GM18861 (cell line): ENCODE measurements at regions not wholly inside any gene's neighbourhood (a gene's known extent, or its start where the extent isn't known, plus 50 kb on each side); places are given as distances from the start of the nearest gene placed in this dataset.
"Not testable (repeated sequence)": the region's sequence is repeated elsewhere in the genome, so short reads cannot be mapped to it uniquely, and the experiment has no call there.

Experiments used
- ATAC-seq: cut with Tn5 transposase; IDR thresholded peaks from one replicate; pipeline ENCODE4 v1.9.1; 2021; ENCODE audit not compliant: unreplicated experiment

- no peak for ATAC-seq
These were observed 89.1 kb downstream of the ACTL7B start for GRCh38 chr9:108766626-108767161.

- no peak for ATAC-seq
These were observed 90.5 kb downstream of the ACTL7B start for GRCh38 chr9:108765265-108765664.

- no peak for ATAC-seq
These were observed 93.3 kb downstream of the ACTL7B start for GRCh38 chr9:108762348-108763055.

DNA sequence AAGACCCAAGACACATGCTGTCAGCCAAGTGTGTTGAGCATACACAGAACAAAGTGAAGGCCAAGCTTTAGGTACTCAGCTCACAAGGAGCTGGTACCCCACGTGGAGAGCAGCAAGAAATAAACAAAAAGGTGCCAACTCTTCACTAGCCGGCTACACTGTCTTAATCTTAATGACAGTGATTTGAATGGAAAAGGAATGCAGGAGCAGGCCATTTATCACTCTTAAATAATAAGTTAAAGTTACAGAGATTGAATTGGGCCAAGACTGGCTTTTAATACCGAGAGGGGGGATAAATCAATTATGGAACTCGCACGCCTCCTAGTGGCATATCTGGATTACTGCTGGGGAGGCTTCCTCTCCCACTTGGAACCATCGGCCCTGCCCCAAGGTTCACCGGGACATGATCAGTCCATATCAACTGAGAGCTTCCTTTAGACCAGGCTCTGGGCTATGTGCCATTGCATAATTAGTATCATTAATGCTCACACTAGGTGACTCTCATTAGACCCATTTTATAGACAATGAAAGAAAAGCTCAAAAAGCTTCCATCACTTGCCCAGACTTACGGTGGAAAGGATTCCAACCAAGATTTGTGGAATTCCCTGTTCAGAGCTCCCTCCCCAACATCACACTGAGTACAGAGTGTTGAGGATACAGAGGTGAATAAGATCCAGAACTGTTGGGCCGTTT is 94.0 kb downstream of the ACTL7B start:
- ATAC-seq: peak; percentile 54

DNA sequence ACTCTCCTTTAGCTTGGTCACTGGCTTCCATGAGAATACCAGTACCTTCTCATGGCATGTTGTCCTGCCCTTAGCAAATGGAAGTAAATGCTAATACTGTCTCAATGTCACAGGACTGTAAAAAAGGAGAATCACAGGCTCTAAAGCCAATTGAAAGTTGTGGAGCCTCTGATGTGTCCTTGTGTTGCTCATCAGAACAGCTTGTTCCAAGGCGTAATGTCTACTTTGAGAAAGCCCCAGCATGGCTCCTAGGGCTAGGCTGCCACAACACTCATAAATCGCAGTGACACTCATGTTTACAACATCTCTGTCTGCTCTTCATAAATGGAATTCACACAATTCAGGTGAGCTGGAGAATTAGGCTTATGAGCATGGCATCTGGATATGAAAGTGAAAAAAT is 94.9 kb downstream of the ACTL7B start:
- ATAC-seq: no peak

DNA sequence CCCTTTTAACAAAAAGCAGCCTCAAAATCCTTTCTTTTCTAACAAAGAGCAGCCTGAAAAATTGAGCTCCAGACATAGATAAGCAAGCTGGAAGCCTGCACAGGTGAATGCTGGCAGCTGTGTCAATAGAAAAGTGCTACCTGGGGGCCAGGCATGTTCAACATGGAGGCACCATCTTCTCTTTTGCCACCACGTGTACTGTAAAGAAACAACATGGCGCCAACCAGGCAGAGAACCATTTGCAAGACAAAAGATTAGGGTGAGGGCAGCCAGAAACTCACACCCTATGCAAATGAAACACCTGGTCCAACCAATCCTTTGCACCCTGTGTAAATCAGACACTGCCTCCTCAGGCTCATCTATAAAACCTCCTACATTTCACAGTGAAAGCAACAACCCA is 96.0 kb downstream of the ACTL7B start:
- no peak for ATAC-seq

GRCh38 chr9:108759399-108759798 is 96.4 kb downstream of the ACTL7B start:
- ATAC-seq: no peak

GRCh38 chr9:108756746-108757490 is 98.9 kb downstream of the ACTL7B start:
- ATAC-seq: no peak

DNA sequence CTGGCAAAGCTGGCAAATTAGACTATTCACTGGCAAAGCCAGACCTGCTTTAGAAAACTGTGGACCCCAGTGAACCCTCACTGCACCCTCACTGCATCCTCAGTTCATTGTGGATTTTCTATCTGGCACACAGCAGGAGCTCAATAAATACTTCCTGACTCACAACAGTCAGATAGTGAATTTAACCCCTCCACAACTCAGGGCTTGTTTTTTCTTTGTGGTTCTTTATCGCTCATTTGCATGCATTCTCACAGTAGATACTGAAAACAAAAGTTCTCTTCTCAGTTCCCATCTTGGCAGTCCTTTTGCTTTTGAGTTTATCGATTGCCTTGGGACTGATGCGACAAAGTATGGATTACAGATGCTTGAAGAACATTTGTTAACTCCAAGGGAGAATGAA is 99.8 kb downstream of the ACTL7B start:
- ATAC-seq: no peak

DNA sequence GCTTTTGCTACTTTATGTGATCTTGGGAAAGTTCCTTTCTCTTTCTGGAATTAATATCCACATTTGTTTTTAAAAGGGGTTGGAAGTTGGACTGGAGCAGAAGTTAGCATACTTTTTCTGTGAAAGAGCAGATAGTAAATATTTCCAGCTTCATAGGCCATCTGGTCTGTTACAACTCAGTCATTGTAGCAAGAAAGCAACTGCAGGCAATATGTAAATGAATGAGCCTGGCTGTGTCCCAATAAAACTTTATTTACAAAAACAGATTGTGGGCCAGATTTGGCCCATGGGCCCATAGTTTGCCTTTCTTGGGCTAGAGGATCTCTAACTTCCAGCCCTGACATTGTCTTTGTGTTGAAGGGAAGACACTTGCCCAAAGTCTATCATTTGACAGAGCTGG is 104.4 kb downstream of the ACTL7B start:
- ATAC-seq: no peak

DNA sequence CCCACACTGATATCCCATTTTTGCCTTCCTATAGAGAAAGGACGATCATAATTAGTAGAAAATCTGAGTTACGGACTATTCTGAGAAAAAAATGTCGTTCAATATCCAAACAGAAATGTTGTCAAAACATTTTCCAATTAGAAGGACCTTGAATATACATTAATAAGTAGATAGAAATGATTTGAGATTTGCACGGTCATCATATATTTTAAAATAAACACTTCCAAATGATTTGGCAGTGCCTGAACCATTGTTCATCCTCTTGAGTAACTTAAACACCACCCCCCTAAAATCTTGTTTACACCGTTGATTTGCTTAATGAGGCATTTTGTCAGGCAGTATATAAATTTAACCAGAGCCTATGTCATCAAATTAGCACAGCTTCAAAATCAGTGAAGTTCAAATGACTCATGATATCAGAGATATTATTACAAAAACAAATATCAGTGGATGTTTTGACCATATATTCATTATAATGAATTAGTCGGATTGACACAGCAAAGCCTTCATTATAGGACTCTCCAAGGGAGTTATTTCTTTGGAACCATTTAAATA is 105.0 kb downstream of the ACTL7B start:
- ATAC-seq: no peak

- no peak for ATAC-seq
These were observed 107.0 kb downstream of the ACTL7B start for GRCh38 chr9:108748776-108749175.

DNA sequence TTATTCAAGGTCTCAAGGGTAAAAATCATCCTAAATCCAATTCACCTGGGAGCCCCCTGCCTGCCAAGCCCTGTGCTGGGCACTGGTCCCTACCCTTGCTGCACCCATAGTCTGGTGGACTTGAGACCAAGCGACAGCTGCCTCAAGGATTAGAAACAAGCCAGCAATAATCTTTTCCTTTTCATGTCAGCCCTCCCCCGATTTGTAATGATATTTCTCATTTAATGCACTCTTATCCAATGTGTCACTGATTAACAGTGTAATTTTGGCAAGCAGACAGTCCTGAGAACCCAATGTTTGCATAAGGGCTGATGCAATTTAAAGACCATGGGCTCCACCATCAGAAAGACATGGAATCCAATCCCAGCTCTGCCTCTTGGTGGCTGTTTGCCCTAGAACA is 108.9 kb downstream of the ACTL7B start:
- no peak for ATAC-seq

- ATAC-seq: no peak
These were observed 109.8 kb downstream of the ACTL7B start for GRCh38 chr9:108746001-108746400.

DNA sequence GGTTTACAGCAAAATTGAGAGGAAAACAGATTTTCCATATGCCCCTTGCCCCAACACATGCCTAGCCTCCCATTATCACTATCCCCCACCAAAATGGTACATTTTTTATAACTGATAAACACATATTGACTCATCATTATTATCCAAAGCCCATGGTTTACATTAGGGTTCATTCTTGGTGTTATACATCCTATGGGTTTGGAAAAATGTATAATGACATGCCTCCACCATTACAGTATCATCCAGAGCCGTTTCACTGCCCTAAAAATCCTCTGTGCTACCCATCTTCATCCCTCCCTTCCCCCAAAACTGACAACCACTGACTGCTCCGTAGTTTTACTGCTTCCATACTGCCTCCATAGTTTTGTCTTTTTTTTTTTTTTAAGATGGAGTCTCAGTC is 111.1 kb downstream of the ACTL7B start:
- ATAC-seq: no peak

DNA sequence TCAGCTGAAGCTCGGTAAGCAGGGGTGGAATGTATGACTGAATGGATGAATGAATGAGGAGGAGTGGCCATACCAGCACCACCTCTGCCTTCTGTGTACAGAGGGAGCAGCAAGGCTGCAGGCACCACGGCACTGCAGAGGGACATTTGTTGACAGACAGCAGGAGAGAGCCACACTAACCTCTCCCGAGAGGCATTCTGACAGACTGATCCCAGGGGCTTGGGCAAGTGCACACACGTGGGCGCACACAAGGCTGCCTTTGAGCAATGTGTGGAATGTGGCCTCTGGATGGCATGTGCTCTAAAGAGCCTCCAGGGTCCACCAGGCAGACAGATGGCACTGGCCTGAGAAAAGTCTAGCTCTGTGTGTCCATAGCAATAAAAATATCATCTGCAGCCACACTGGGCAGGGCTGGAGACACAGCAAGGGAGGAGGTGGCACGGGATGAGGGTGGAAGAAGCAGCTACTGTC is 111.8 kb downstream of the ACTL7B start:
- ATAC-seq: no peak

DNA sequence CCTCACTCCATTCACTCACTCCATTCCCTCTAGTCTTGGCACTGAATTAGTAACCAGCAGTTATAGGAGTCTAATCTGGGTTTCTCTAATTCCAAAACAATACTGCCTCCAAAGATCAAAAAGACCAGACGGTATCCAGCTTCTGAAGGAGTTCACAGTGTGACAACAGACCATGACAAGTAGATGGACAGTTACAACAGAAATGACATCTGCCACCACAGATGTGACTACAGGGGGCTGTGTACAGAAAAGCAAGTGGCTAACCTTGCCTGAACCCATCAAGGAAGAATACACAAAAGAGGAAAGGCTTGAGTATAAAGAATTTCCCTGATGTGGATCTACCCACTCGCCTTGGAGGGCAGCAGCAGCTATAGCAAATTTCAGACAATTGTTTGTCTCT is 112.4 kb downstream of the ACTL7B start:
- ATAC-seq: no peak

DNA sequence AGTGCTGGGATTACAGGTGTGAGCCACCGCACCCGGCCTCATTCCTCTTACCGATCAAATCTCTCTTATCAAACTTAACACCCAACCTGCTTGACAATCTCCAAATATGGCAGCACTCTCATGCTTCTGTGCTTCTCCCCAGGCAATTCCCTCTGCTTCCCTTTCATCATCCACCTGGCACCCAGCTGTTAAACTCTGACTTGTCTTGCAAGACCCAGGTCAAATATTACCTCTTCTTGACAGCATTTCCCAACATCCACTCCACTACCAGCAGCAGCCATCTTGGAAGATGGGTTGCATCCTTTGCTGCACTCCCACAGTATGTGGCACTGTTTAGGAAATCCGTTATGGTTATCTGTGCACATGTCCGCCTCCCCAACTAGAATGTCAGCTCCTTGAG is 113.6 kb downstream of the ACTL7B start:
- ATAC-seq: no peak

DNA sequence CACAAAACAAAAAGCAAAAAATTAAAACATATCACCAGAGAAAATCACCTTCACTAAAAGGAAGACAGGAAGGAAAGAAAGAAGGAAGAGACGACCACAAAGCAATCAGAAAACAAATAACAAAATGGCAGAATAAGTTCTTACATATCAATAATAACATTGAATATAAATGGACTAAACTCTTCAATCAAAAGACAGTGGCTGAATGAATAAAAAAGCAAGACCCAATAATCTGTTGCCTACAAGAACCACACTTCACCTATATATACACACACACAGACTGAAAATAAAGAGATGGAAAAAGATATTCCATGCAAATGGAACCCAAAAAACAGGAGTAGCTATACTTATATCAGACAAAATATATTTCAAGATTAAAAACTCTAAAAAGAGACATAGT is 124.5 kb downstream of the ACTL7B start:
- ATAC-seq: not testable (repeated sequence)

GRCh38 chr9:108727580-108728111 is 128.1 kb downstream of the ACTL7B start:
- ATAC-seq: no peak

DNA sequence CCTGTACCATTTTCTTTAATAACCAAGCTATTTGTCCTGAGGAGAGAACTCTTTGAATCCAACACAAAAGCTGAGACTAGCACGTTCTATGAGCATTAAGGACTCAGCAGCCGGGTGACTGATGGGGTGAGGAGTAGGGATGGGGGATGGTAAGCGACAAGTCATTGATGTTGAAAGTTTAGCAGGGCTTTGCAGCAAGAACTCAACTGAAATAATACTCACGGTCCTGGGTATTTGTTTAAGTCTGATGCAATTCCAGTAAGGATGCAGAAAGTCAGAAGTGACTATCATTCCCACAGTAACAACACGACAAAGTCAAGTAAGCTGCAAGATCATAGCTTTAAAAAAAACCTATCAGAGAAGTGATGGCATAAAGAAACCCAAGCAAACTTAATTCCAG is 131.1 kb downstream of the ACTL7B start:
- no peak for ATAC-seq
